ENCODE measurements at regions not wholly inside any gene's neighbourhood (a gene's known extent, or its start where the extent isn't known, plus 50 kb on each side); places are given as distances from the start of the nearest gene placed in this dataset.
A peak's percentile ranks its signal among the peaks of the same experiment; 100 is the strongest.

DNA sequence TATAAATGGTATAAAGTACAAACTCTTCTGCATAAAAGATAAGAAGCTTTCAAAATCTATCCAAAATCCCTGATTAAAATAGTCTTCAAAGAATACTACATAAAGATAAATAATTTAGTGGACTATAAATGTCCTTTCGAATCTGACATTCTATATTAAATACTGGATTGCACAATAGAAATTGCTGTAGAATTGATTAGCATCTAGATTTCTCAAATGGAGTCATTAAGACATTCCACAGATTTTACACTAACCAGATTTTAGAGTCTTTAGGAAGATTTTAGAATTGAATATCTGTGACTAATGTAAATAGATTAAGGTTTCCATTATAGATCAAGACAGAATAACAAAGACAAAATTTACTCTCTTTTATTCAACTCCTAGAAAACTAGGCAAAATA, 663.9 kb downstream of the STPG2 start:
- ATAC-seq = no peak
- no peak for TF ChIP-seq ZNF8 (CRISPR knock-in tag; IDR thresholded peaks at IDR 0.05)
- TF ChIP-seq SNAI2 (CRISPR knock-in tag; IDR thresholded peaks at IDR 0.05) = no peak
- no peak for TF ChIP-seq OSR1 (CRISPR knock-in tag; IDR thresholded peaks at IDR 0.05)
- TF ChIP-seq ZFP3 (CRISPR knock-in tag; IDR thresholded peaks at IDR 0.05) = no peak
- peak; percentile 96 for TF ChIP-seq ISL1 (CRISPR knock-in tag; IDR thresholded peaks at IDR 0.05)
- TF ChIP-seq, protein P1, sequence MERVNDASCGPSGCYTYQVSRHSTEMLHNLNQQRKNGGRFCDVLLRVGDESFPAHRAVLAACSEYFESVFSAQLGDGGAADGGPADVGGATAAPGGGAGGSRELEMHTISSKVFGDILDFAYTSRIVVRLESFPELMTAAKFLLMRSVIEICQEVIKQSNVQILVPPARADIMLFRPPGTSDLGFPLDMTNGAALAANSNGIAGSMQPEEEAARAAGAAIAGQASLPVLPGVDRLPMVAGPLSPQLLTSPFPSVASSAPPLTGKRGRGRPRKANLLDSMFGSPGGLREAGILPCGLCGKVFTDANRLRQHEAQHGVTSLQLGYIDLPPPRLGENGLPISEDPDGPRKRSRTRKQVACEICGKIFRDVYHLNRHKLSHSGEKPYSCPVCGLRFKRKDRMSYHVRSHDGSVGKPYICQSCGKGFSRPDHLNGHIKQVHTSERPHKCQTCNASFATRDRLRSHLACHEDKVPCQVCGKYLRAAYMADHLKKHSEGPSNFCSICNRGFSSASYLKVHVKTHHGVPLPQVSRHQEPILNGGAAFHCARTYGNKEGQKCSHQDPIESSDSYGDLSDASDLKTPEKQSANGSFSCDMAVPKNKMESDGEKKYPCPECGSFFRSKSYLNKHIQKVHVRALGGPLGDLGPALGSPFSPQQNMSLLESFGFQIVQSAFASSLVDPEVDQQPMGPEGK (CRISPR knock-in tag; IDR thresholded peaks at IDR 0.05; ENCODE audit: borderline replicate concordance) = no peak; the same call in 1 of the 2 replicates

DNA sequence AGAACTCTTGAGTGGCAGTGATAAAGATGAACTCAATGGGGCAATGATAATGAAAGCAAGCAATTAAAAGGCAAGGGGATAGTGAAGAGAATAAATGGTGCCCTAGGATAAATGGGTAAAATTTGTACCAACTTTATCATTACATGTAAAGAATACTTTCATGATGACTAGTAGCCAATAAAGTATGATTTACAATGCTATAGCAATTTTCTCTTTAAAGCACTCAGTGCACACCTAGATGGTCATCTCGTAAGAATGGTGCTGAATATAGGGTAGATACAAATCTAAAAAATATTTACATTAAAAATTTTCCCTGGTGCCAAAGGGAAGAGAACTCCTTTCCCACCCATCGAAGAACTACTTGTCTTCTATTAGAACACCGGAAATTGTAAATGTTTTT, 651.4 kb downstream of the STPG2 start:
- TF ChIP-seq, protein P2, sequence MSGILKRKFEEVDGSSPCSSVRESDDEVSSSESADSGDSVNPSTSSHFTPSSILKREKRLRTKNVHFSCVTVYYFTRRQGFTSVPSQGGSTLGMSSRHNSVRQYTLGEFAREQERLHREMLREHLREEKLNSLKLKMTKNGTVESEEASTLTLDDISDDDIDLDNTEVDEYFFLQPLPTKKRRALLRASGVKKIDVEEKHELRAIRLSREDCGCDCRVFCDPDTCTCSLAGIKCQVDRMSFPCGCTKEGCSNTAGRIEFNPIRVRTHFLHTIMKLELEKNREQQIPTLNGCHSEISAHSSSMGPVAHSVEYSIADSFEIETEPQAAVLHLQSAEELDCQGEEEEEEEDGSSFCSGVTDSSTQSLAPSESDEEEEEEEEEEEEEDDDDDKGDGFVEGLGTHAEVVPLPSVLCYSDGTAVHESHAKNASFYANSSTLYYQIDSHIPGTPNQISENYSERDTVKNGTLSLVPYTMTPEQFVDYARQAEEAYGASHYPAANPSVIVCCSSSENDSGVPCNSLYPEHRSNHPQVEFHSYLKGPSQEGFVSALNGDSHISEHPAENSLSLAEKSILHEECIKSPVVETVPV (CRISPR knock-in tag; IDR thresholded peaks at IDR 0.05) = no peak
- TF ChIP-seq TCF4 (CRISPR knock-in tag; IDR thresholded peaks at IDR 0.05; ENCODE audit: borderline replicate concordance) = no peak
- TF ChIP-seq, protein P1 (CRISPR knock-in tag; IDR thresholded peaks at IDR 0.05; ENCODE audit: borderline replicate concordance) = no peak
- no peak for TF ChIP-seq ZNF565 (CRISPR knock-in tag; conservative IDR thresholded peaks at IDR 0.05; ENCODE audit: low read depth)
- TF ChIP-seq ZNF70 (CRISPR knock-in tag; IDR thresholded peaks at IDR 0.05) = no peak
- TF ChIP-seq ARNTL (CRISPR knock-in tag; IDR thresholded peaks at IDR 0.05; ENCODE audit: borderline replicate concordance, low read depth) = no peak
- TF ChIP-seq ESRRG (CRISPR knock-in tag; IDR thresholded peaks at IDR 0.05) = no peak
- TF ChIP-seq CSDC2 (CRISPR knock-in tag; IDR thresholded peaks at IDR 0.05) = no peak
- TF ChIP-seq GLIS3 (CRISPR knock-in tag; IDR thresholded peaks at IDR 0.05) = no peak
- no peak for TF ChIP-seq RARB (CRISPR knock-in tag; IDR thresholded peaks at IDR 0.05)
- no peak for TF ChIP-seq ZNF8 (CRISPR knock-in tag; IDR thresholded peaks at IDR 0.05)
- TF ChIP-seq PPARA (CRISPR knock-in tag; IDR thresholded peaks at IDR 0.05; ENCODE audit: borderline replicate concordance) = no peak
- TF ChIP-seq, protein P3, sequence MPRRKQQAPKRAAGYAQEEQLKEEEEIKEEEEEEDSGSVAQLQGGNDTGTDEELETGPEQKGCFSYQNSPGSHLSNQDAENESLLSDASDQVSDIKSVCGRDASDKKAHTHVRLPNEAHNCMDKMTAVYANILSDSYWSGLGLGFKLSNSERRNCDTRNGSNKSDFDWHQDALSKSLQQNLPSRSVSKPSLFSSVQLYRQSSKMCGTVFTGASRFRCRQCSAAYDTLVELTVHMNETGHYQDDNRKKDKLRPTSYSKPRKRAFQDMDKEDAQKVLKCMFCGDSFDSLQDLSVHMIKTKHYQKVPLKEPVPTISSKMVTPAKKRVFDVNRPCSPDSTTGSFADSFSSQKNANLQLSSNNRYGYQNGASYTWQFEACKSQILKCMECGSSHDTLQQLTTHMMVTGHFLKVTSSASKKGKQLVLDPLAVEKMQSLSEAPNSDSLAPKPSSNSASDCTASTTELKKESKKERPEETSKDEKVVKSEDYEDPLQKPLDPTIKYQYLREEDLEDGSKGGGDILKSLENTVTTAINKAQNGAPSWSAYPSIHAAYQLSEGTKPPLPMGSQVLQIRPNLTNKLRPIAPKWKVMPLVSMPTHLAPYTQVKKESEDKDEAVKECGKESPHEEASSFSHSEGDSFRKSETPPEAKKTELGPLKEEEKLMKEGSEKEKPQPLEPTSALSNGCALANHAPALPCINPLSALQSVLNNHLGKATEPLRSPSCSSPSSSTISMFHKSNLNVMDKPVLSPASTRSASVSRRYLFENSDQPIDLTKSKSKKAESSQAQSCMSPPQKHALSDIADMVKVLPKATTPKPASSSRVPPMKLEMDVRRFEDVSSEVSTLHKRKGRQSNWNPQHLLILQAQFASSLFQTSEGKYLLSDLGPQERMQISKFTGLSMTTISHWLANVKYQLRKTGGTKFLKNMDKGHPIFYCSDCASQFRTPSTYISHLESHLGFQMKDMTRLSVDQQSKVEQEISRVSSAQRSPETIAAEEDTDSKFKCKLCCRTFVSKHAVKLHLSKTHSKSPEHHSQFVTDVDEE (CRISPR knock-in tag; IDR thresholded peaks at IDR 0.05) = no peak
- no peak for TF ChIP-seq ZC3H10 (CRISPR knock-in tag; IDR thresholded peaks at IDR 0.05)
- TF ChIP-seq OSR1 (CRISPR knock-in tag; IDR thresholded peaks at IDR 0.05) = no peak
- TF ChIP-seq BACH2 (CRISPR knock-in tag; IDR thresholded peaks at IDR 0.05; ENCODE audit: borderline replicate concordance) = no peak
- no peak for TF ChIP-seq SNAI2 (CRISPR knock-in tag; IDR thresholded peaks at IDR 0.05)
- TF ChIP-seq, protein P4, sequence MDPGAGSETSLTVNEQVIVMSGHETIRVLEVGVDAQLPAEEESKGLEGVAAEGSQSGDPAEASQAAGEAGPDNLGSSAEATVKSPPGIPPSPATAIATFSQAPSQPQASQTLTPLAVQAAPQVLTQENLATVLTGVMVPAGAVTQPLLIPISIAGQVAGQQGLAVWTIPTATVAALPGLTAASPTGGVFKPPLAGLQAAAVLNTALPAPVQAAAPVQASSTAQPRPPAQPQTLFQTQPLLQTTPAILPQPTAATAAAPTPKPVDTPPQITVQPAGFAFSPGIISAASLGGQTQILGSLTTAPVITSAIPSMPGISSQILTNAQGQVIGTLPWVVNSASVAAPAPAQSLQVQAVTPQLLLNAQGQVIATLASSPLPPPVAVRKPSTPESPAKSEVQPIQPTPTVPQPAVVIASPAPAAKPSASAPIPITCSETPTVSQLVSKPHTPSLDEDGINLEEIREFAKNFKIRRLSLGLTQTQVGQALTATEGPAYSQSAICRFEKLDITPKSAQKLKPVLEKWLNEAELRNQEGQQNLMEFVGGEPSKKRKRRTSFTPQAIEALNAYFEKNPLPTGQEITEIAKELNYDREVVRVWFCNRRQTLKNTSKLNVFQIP (CRISPR knock-in tag; IDR thresholded peaks at IDR 0.05; ENCODE audit: borderline replicate concordance, low read depth) = no peak
- no peak for ATAC-seq

DNA sequence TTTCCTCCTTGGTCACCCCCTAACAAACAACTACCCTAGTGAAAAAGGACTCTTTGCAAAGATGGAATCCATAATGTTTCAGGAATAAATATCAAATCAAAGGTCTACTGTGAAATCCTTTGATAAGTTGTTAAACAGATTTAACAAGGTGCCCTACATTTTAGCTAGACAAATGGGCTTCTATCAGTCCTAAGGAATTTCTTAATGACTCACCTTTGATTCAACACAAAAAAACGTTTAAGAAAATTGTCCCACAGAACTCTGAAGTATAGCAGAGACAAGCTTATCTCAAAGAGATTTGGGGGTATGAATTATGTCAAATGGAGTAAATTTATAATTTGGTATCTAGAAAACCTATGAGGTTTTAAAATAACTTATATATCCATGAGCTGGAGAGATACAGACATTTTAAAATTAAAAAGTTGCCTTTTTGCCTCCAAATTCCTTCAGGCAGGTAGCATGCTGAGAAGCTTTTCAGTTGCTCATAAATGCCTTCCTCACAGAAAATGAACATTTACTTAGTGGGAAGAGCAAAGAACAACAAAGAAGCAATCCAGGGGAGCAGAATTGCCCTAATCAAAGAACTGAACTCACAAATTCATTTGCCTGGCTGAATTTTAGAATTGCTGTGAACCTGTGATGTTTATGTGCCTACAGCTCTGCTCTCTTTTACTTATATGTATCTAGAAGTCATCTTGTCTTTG, 649.3 kb downstream of the STPG2 start:
- TF ChIP-seq ISL1 (CRISPR knock-in tag; IDR thresholded peaks at IDR 0.05) (peak; percentile 47), BACH2 (CRISPR knock-in tag; IDR thresholded peaks at IDR 0.05; ENCODE audit: borderline replicate concordance) (no peak)
- no peak for ATAC-seq
